ENCODE measurements at regions not wholly inside any gene's neighbourhood (a gene's known extent, or its start where the extent isn't known, plus 50 kb on each side); places are given as distances from the start of the nearest gene placed in this dataset.

- 0 out of 8 replicates have a peak, but pooled peaks cover 0 to 3% (median 0%) of the 10 kb centered on the region in 4 experiments for H3K36me3 ChIP-seq (ENCODE audit: control insufficient read depth in 2 of 4, insufficient read depth in 4 of 4, low read length in 3 of 4)
- peak overlapping the region; percentile 97; the same call in 1 of the 2 replicates for H2BK20ac ChIP-seq (ENCODE audit: low read length)
- H2BK5ac ChIP-seq (ENCODE audit: low read depth, low read length), result peak overlapping the region; percentile 85; the same call in 1 of the 2 replicates
- 0 out of 2 replicates have a peak, but pooled peaks cover 5% of the 10 kb centered on the region for H3K23me2 ChIP-seq (ENCODE audit: low read depth, low read length)
- no peak for FAIRE-seq
- H3K79me2 ChIP-seq (ENCODE audit: control insufficient read depth in 1 of 2, insufficient read depth in 2 of 2, low read length in 2 of 2), result no peaks in the 10 kb centered on the region
- ChIA-PET CTCF (ENCODE audit: partially characterized antibody) (interaction anchor here (0.8 to 1.4 kb wide), 4 partner anchors 8 to 299 kb away, joined by 3 to 4 read pairs (median 4); no protein-coding TSS in a partner anchor), POLR2A (ENCODE audit: partially characterized antibody) (interaction anchor here (6.6 kb wide), 1 partner anchor 75 kb away, joined by 89 read pairs; the partner anchor contains the start of gene GADD45G)
- H2BK120ac ChIP-seq (replicated peaks; ENCODE audit: low read depth, low read length), result peak overlapping the region; percentile 67
- no peak overlapping the region for H3K9ac ChIP-seq (replicated peaks in 1 of 4; ENCODE audit: extremely low read depth in 1 of 4, low read depth in 3 of 4, low read length in 3 of 4)
- H2BK15ac ChIP-seq (ENCODE audit: low read length), result no peak overlapping the region
- peaks cover 0 to 25% (median 11%) of the 10 kb centered on the region in 4 experiments; a peak in 5 of 7 replicates for H3K27me3 ChIP-seq (replicated peaks in 1 of 4; ENCODE audit: control insufficient read depth in 3 of 4, extremely low read depth in 1 of 4, insufficient read depth in 3 of 4, low read length in 3 of 4)
- peaks cover 7 to 9% of the 10 kb centered on the region in 2 experiments; a peak in 3 of 4 replicates for H3K9me3 ChIP-seq (ENCODE audit: insufficient read depth in 2 of 2, low read depth in 1 of 2, low read length in 1 of 2)
- H3K18ac ChIP-seq (ENCODE audit: extremely low read depth, low read length), result peak overlapping the region; percentile 84
- no peak overlapping the region for H4K8ac ChIP-seq (ENCODE audit: extremely low read depth, insufficient read depth, low read length)
- 88% methylated on average over 3 of the region's 3 CpGs; no CpG with 5 or more reads in 1 of the 2 experiments for WGBS, 2 experiments (ENCODE audit: extremely low coverage in 1 of 2, insufficient coverage in 1 of 2, insufficient read length in 1 of 2, insufficient replicate concordance in 2 of 2, low coverage in 1 of 2, low lambda C conversion rate in 2 of 2, missing lambda C conversion rate in 1 of 2)
- no peaks in the 10 kb centered on the region for H3K79me1 ChIP-seq (ENCODE audit: low read depth, low read length)
- TF ChIP-seq ATF2 (IDR thresholded peaks at IDR 0.05; ENCODE audit: low read length), result no peak
- TF ChIP-seq CBX8 (IDR thresholded peaks at IDR 0.05; ENCODE audit: borderline replicate concordance, low read depth, low read length), result no peak
- no peak for TF ChIP-seq SIN3A (conservative IDR thresholded peaks at IDR 0.05 in 1 of 2, IDR thresholded peaks at IDR 0.05 in 1 of 2; ENCODE audit: low read depth in 1 of 2, low read length in 2 of 2)
- TF ChIP-seq MAX (IDR thresholded peaks at IDR 0.05), result no peak
- H2BK12ac ChIP-seq (ENCODE audit: low read depth, low read length), result peak overlapping the region; percentile 86; the same call in 1 of the 2 replicates
- no peak overlapping the region for H3K4me2 ChIP-seq (ENCODE audit: insufficient read depth in 1 of 2, low read depth in 2 of 2, low read length in 2 of 2)
- H3K27ac ChIP-seq (ENCODE audit: low read depth, low read length), result no peak overlapping the region
- H4K91ac ChIP-seq (replicated peaks; ENCODE audit: insufficient read length, low read length), result peak overlapping the region; percentile 92
- DNase-seq (ENCODE audit: low read depth in 1 of 2, low spot score in 2 of 2), result no peak
- H3K4me1 ChIP-seq (replicated peaks in 1 of 4; ENCODE audit: control insufficient read depth in 3 of 4, insufficient read depth in 4 of 4, low read length in 3 of 4), result peaks cover 23 to 46% (median 39%) of the 10 kb centered on the region in 4 experiments
- no peak overlapping the region for H3K14ac ChIP-seq (ENCODE audit: insufficient read length)
- H2AK5ac ChIP-seq (ENCODE audit: low read depth, low read length), result peak overlapping the region; percentile 87; the same call in 1 of the 2 replicates
- H3K56ac ChIP-seq (replicated peaks; ENCODE audit: insufficient read length, low read depth, low read length), result no peak overlapping the region
- H3K23ac ChIP-seq (ENCODE audit: insufficient read length), result no peak overlapping the region
- no peaks in the 10 kb centered on the region for H4K20me1 ChIP-seq (replicated peaks in 1 of 2; ENCODE audit: control insufficient read depth in 1 of 2, insufficient read depth in 2 of 2, low read length in 2 of 2)
- no peak overlapping the region for H3K4me3 ChIP-seq (ENCODE audit: extremely low read depth in 1 of 4, insufficient read depth in 2 of 4, low read depth in 3 of 4, low read length in 4 of 4)
- H4K5ac ChIP-seq (ENCODE audit: insufficient read length, low read depth, low read length), result peak overlapping the region; percentile 9
- peak overlapping the region; percentile 97 for H3K4ac ChIP-seq (replicated peaks; ENCODE audit: insufficient read length, low read depth, low read length)
- no peak overlapping the region for H2AFZ ChIP-seq (ENCODE audit: low read length)
Observed at GRCh38 chr9:89679581-89679980, 74.8 kb downstream of the GADD45G start.

All from H1 (cell line).